ENCODE measurements at regions not wholly inside any gene's neighbourhood (a gene's known extent, or its start where the extent isn't known, plus 50 kb on each side); places are given as distances from the start of the nearest gene placed in this dataset.
"Not testable (repeated sequence)": the region's sequence is repeated elsewhere in the genome, so short reads cannot be mapped to it uniquely, and the experiment has no call there.

- 69 to 81% (median 76%) methylated on average over 9 to 17 of the region's 17 CpGs for WGBS, 5 donors
- intact Hi-C loops (cut with DNase I; ENCODE audit: low total_unique reads) = no loop called here
- peak in 1 of 2 donors; percentile 17 for DNase-seq
Observed at GRCh38 chr14:105883066-105884005, 357.0 kb downstream of the TMEM121 start.

GRCh38 chr14:105884192-105884807, 357.9 kb downstream of the TMEM121 start:
- peak in 1 of 2 donors; percentile 11 for DNase-seq
- H3K4me1 ChIP-seq; H3K4me3 ChIP-seq; H3K27ac ChIP-seq; intact Hi-C loops (cut with DNase I; ENCODE audit: low total_unique reads); H3K9me3 ChIP-seq; H3K36me3 ChIP-seq: not testable (repeated sequence)
- H3K27me3 ChIP-seq = peaks cover 0 to 27% (median 3%) of the 10 kb centered on the region in 3 donors
- 72 to 81% (median 80%) methylated on average over 6 to 17 of the region's 17 CpGs for WGBS, 5 donors

More at GRCh38 chr14:105883066-105884005, 357.0 kb downstream of the TMEM121 start:
- Histone ChIP-seq H3K36me3 (no peaks in the 10 kb centered on the region), H3K4me3 (no peak overlapping the region), H3K4me1 (no peaks in the 10 kb centered on the region), H3K27ac (no peak overlapping the region), H3K9me3 (no peaks in the 10 kb centered on the region), H3K27me3 (peaks cover 0 to 30% (median 3%) of the 10 kb centered on the region in 3 donors)
- TF ChIP-seq EP300 (IDR thresholded peaks at IDR 0.05) (no peak), POLR2A (IDR thresholded peaks at IDR 0.05) (no peak), POLR2AphosphoS5 (IDR thresholded peaks at IDR 0.05) (no peak)
- TF ChIP-seq, protein P1, sequence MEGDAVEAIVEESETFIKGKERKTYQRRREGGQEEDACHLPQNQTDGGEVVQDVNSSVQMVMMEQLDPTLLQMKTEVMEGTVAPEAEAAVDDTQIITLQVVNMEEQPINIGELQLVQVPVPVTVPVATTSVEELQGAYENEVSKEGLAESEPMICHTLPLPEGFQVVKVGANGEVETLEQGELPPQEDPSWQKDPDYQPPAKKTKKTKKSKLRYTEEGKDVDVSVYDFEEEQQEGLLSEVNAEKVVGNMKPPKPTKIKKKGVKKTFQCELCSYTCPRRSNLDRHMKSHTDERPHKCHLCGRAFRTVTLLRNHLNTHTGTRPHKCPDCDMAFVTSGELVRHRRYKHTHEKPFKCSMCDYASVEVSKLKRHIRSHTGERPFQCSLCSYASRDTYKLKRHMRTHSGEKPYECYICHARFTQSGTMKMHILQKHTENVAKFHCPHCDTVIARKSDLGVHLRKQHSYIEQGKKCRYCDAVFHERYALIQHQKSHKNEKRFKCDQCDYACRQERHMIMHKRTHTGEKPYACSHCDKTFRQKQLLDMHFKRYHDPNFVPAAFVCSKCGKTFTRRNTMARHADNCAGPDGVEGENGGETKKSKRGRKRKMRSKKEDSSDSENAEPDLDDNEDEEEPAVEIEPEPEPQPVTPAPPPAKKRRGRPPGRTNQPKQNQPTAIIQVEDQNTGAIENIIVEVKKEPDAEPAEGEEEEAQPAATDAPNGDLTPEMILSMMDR (IDR thresholded peaks at IDR 0.05) = no peak

DNA sequence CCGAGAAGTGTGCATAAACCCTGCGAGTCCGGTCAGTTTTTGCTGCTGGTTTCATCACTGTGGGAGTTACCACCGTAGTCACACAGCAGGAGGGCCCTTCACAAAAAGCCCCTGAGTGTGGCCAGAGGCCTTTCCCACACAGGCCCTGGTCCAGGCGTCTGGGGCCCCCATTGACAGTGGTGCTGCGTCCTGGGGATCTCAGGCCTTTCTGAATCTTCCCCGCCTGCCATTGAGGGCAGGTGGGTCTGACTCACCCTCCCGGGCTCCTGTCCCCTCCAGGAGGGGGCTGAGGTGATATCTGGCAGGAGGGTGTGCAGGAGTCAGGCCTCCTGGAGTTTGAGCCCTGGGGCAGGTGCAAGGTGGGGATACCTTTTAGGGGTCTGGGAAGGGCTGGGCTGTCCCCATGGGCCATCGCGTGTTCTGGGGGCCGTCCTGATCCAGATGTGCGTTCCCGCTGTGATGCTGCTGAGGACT, 358.5 kb downstream of the TMEM121 start:
- TF ChIP-seq EP300 (IDR thresholded peaks at IDR 0.05) (no peak), POLR2A (IDR thresholded peaks at IDR 0.05) (no peak), POLR2AphosphoS5 (IDR thresholded peaks at IDR 0.05) (no peak)
- TF ChIP-seq, protein P1 (IDR thresholded peaks at IDR 0.05) = no peak
- H3K27ac ChIP-seq = no peak overlapping the region
- DNase-seq = peak in 1 of 2 donors; percentile 5
- H3K9me3 ChIP-seq = no peaks in the 10 kb centered on the region
- intact Hi-C loops (cut with DNase I; ENCODE audit: low total_unique reads) = no loop called here
- H3K27me3 ChIP-seq = peaks cover 0 to 25% (median 3%) of the 10 kb centered on the region in 3 donors
- WGBS, 5 donors = 57 to 83% (median 76%) methylated on average over 11 to 13 of the region's 13 CpGs
- no peak overlapping the region for H3K4me3 ChIP-seq
- no peaks in the 10 kb centered on the region for H3K36me3 ChIP-seq
- no peaks in the 10 kb centered on the region for H3K4me1 ChIP-seq

GRCh38 chr14:105885561-105886320, 359.4 kb downstream of the TMEM121 start:
- DNase-seq = peak in 1 of 2 donors; percentile 16
- Histone ChIP-seq H3K36me3 (no peaks in the 10 kb centered on the region), H3K4me3 (no peak overlapping the region), H3K27me3 (peaks cover 0 to 22% (median 0%) of the 10 kb centered on the region in 3 donors), H3K4me1 (no peaks in the 10 kb centered on the region), H3K27ac (no peak overlapping the region), H3K9me3 (no peaks in the 10 kb centered on the region)
- 79 to 84% (median 80%) methylated on average over 11 to 23 of the region's 23 CpGs for WGBS, 5 donors
- intact Hi-C loops (cut with DNase I; ENCODE audit: low total_unique reads) = no loop called here
- TF ChIP-seq POLR2AphosphoS5 (IDR thresholded peaks at IDR 0.05) (no peak), EP300 (IDR thresholded peaks at IDR 0.05) (no peak), POLR2A (IDR thresholded peaks at IDR 0.05) (no peak)
- TF ChIP-seq, protein P1 (IDR thresholded peaks at IDR 0.05) = no peak

GRCh38 chr14:105886791-105887191, 360.4 kb downstream of the TMEM121 start:
- 52 to 89% (median 84%) methylated on average over 1 to 4 of the region's 4 CpGs for WGBS, 5 donors
- H3K4me1 ChIP-seq; intact Hi-C loops (cut with DNase I; ENCODE audit: low total_unique reads); H3K9me3 ChIP-seq; H3K36me3 ChIP-seq; H3K27ac ChIP-seq; DNase-seq; H3K4me3 ChIP-seq: not testable (repeated sequence)
- H3K27me3 ChIP-seq = peaks cover 0 to 16% (median 0%) of the 10 kb centered on the region in 3 donors

All from stomach (tissue), 8 donors.